GM21619 (cell line): ENCODE measurements at regions not wholly inside any gene's neighbourhood (a gene's known extent, or its start where the extent isn't known, plus 50 kb on each side); places are given as distances from the start of the nearest gene placed in this dataset.
A peak's percentile ranks its signal among the peaks of the same experiment; 100 is the strongest.

ENCODE experiments used
- ATAC-seq: cut with Tn5 transposase; IDR thresholded peaks from one replicate; pipeline ENCODE4 v1.9.1; 2021; ENCODE audit not compliant: unreplicated experiment

DNA sequence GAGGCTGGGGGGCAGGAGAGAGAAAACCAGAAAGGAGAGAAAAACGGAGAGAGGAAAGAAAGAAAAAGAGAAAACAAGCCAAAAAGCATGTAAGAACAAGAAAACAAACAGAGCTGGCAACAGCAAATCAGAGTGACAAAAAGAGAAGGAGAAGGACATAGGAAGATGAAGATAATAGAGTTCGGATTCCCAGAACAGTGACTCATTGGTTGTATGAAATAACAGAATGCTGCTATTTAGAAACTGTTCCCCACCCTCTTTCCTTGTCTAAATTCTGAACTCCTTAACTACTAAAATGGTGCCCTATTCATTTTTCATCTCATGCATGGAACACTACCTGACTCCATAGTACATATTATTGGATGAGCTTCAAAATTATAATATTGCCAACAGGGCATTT is 317.4 kb downstream of the C11orf87 start:
- no peak for ATAC-seq

DNA sequence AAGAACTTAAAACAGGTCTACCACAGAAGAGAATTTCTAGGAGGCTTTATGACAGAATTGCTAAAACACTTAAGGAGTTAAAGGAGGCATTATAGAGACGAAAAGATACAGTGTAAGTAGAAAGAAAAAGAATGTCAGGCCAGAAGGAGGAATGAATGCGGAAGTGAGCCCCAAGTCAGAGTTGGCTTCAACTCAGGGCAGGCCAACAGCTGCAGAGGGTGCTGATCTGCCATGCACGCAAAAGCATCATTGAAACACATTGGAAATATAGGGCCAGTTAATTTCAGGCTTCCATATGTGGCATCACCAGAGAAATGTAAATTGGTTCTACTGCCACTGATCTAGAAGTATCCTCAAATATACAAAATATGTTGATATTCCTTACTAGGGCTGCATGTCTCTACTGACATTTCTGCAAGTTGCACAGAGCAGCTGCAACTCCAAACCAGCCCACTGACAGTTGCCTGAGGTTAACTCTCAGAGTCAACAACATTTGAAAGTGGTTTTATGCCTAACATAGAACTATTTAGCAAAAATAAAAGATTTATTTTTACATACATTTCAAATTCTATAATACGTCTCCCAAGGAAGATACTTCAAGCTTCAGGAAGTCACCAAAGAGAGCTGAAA is 324.1 kb downstream of the C11orf87 start:
- ATAC-seq, result no peak

DNA sequence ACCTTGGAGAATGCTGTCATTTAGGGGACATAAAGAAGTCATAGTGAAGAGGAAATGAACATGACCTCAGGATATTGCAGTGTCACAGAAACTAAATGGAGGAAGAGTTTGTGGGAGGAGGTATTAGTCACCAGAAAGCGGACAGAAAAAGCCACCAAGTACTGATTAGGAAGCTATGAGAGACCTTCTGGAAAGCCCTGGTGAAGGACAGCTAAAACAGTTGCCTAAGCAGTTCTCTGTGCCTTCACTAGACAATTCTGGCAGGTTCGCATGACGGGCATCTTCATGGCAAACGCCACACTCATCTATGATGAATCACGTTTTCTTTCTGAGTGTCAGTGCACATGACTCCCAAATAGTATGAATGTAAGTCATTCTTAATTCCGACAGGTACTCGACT is 325.8 kb downstream of the C11orf87 start:
- peak; percentile 79 for ATAC-seq

DNA sequence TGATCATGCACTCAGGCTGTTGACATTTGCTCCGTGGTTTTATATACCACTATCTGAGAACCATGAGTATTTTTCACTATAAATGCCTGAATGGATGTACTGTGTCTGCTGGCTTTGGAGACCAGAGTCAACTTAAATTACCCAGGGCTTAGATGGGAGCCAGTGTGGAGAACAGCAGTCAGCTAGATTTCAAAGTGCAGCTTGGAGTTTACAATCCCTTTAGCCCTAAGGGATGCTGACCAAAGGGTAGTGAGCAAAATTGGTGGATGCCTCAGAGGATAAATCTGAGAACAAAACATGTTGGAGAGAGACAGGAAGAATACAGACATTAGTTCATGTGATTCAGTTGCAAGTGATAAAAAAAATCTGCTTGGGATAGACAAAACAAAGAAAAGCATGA is 327.5 kb downstream of the C11orf87 start:
- no peak for ATAC-seq

DNA sequence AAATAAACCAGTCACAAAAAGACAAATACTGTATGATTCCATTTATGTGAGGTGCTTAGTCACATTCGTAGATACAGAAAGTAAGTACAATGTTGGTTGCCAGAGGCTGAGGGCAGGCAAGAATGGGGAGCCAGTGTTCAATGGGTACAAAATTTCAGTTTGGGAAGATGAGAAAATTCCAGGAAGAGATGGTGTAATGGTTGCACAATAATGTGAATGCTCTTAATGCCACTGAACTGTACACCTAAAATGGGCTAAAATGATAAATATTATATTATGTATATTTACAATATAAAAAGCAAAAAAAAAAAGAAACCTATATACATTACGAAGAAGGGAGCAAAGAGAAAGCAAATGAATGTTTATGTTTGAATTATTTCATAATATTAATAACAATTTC is 329.0 kb downstream of the C11orf87 start:
- ATAC-seq, result no peak

DNA sequence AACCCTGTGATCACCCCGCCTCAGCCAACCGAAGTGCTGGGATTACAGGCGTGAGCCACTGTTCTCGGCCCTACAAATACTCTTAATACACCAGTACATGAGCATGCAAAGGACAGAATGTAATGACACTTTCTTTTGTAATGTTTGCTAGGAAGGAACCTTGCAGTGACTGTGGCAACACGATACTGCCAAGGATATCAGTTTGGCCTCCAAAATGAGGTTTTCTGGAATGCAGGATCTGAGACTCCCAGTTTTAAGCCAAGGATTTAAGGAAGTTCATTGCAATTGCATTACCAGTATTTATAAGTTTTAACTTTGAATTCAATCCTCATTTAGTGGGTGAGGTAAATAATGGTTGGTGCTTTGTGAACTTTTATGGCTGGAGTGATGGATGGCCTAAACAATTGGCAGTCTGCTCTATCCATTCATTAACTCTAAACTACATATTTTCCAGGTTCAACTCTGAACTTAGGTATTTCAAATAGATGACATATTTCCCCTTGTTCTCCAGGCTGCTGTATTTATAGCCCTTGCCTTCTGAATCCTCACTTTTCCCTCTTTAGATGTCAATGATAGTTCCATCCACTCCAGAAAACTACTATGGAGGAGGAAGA is 330.3 kb downstream of the C11orf87 start:
- ATAC-seq, result no peak

DNA sequence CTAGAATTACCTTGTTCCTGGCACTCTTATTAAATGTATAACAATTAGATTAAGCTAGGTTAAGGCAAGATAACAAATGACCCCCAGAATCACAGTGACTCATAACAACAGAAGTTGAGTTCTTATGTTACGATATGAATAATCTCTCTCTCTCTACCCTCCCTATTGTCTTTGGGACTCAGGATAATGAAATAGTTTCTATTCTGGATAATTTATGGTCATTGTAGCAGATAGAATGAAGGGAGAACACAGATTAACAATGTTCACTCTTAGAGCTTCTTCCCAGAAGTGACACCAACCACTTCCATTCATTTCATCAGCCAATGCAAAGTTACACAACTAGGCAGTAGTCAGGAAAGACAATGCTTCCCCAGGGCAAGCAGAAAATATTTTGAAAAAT is 334.5 kb downstream of the C11orf87 start:
- ATAC-seq, result no peak

DNA sequence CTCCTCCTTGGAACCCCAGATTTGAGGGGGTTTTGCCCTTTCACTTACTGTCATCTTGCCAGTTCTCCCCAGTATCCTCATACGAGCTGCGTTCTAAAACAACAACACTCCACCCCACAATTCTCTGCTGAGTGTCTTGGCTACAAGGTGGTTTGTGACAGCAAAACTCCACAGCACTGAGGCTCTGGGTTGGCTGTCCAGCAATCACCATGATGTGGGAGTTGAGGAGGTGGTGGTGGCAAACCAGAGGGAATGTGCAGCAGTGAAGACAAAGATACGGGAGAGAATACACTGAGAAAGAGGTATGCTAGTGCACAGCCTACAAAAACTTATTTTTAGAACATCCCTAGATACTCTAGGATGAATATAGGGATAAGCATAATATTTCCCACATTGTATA is 335.0 kb downstream of the C11orf87 start:
- no peak for ATAC-seq

DNA sequence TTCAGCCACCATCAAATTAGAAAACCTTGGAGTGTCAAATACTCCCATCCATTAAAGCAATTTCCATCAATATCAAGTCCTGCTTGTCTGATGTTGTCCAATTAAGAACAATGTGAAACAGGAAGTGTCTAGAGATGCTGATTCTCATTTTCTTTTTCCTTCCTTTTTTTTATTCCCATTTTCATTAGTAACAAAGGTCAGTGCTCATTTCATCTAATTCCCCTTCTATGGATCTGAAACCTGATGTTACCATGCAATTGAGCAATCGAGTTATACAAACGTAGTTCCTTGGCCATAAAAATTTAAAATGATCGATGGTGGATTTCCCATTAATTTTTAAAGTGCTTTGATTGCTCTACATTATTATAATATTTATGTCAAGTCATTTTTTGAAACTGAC is 330.6 kb upstream of the ZC3H12C start:
- ATAC-seq, result no peak

DNA sequence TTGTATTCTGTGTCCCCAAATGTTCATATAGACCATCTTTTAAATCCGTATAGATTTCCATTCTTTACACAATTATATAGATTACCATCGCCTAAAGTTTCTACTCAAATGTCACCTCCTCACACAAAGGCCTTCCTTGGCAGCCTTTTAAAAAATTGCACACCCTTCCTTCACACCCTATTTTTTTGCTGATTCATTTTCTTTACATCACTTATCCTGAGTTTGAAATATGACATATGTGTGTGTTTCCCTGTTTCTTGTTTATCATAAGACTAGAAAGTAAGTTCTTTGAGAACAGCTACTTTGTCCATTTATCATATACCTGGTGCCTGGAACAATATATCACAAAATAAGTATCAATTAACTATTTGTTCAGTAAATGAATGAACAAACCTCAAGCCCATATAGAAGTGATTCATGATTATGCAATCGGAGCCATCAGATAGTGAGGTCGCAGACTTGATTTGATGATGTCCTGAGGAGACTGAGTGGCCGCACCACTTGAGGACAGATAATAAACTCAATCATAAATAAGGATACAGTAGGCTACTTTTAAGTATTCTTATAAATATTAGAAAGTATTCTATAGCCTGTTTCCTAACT is 327.4 kb upstream of the ZC3H12C start:
- ATAC-seq, result no peak

DNA sequence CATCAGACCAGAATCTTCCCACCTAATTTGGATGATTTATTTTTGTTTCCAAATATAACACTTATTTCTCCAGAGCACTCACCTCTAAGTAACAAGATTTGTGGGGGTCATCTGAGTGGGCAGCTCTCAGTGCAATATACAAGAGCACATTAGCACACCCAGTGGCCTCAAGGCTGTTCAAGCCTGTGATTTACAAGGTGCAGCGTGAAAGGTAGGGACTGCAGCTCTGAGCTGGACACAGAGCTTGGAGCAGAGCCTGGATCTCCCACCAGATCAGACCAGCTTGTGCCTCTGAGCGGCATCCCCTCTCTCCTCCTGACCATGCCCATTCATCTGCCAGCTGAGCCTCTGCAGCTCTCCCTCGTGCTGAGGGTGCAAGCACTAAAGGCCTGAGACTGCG is 323.3 kb upstream of the ZC3H12C start:
- no peak for ATAC-seq

DNA sequence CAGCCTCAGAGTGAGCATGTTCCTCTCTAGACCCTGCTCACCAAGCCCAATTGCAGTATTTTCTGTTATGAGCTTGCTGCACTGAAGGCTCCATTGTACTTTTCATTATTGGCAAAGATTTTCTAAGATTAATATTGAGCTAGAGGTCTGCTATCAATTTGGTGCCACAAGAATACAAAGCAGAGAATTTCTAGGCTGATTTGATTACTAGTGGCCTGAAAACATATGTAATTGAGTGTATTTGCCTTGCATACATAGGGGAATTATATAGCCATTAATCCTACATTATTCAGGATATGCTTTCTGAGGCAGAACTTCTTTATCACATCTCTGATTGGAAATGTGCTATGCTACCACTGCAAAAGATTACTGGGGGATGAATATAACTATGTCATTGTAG is 322.9 kb upstream of the ZC3H12C start:
- no peak for ATAC-seq

DNA sequence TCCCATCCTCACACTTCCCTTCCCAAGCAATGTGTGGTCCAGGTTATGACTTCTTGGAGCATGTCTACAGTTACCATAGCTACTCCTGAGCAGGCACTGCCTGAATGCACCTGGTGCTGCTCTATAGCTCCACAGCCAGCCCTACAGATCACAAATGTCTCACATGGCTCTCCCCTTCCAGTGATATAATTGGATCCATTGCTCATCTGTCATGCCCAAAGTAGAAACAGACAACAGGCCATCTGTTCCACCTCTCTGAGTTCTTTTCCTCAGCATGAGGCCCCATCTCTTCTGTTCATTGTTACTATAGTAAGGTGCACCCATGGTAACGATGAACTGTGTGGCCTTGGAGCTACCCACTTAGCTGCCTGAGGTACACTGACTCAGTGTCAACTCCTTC is 320.3 kb upstream of the ZC3H12C start:
- no peak for ATAC-seq

DNA sequence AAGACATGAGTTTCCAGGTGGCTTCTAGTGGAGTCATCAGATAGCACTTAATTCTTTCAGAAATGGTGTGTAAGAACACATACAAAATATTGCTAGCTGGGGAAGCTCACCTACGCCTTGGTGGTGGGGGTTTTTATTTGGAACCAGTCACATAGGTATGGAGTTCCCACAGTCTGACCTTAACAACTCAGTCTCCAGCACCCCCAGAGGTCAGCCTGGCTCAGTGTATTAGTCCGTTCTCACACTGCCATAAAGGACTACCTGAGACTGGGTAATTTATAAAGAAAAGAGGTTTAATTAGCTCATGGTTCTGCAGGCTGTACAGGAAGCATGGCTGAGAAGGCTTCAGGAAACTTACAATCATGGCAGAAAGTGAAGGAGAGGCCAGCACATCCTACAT is 317.5 kb upstream of the ZC3H12C start:
- no peak for ATAC-seq

DNA sequence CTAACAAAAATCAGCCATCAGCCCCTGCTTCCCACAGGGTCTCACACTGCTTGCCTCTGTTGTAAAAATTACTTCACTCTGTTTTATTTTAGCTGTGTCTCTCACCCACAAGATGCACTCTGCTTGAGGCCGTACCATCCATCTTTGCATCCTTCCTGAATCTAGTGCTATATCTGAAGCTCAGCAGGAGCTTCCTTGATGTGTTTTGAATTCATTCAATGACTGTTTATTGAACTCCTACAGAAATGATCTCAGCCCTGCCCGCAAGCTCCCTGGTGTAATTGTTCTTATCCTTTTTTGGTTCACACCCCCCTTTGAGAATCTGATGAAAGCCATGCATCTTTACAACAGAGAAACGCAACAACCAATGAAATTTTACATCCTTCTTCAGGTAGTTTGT is 310.2 kb upstream of the ZC3H12C start:
- no peak for ATAC-seq

DNA sequence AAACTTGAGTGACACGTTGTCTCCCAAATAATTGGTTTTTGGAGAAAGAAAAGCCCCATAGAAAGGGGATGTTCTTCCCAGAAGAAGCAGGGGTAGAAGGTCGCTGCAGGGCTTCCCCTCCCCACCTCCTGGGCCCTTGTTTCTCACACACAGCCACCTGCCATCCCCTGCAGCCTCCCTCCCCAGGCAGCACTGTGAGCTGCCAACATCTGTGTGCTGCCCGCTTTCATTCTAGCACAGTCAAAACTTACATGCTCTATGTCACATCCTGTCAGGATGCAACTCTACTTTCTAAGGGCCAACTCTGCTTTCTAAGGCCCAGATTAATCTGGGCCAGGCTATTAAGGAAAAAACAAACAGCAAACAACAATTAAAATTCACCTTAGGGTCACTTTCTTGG is 309.4 kb upstream of the ZC3H12C start:
- peak; percentile 96 for ATAC-seq

DNA sequence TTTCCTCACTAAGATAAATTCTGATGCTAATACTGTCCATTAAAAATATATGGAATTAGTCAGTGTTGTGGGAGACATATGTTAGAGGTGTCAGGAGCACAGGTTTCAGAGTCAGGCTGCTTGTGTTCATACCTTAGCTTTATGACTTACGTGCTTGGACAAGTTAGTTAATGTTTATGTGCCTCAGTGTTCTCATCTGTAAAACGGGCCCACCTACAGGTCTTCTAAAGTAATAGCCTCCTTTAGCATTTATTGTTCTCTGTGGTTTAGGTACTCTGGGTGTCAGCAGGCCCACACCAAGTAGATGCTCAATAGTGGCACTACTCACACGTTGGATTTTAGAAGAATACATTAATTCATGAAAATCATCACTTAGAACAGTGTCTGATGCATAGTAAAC is 308.7 kb upstream of the ZC3H12C start:
- no peak for ATAC-seq

DNA sequence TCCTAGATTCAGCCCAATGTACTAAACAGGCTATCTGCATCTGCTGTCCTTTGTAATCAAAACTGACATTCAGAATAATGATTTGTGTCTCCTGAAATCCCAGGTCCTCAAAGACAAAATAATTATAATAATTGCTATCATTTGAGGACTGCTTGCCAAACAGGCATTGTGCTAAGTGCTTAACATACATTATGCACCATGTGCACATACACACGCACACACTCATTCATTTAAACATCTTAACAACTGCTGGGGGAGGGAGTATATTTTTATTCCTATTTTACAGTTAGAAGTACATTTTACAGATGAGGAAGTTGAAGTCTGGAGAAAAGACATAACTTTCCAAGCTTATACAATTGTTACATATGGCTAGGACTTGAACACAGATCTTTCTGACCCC is 308.0 kb upstream of the ZC3H12C start:
- ATAC-seq, result no peak

DNA sequence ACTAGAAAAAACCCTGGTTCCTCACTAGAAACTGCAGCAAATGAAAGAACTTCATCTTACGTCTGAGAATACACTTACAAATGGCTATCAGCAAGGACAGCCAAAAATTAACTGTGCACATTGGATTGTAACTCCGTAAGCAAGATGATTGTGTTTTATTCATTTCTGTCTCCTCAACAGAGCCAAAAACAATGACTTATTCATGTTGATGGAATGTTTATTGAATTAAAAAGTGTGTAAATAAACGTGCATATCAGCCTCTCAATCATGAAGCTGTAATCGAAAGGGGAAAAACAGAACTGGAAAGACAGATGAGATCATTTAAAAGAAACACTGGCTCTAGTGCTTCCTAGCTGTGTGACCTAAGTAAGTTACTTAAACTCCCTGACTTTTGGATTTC is 307.5 kb upstream of the ZC3H12C start:
- no peak for ATAC-seq

DNA sequence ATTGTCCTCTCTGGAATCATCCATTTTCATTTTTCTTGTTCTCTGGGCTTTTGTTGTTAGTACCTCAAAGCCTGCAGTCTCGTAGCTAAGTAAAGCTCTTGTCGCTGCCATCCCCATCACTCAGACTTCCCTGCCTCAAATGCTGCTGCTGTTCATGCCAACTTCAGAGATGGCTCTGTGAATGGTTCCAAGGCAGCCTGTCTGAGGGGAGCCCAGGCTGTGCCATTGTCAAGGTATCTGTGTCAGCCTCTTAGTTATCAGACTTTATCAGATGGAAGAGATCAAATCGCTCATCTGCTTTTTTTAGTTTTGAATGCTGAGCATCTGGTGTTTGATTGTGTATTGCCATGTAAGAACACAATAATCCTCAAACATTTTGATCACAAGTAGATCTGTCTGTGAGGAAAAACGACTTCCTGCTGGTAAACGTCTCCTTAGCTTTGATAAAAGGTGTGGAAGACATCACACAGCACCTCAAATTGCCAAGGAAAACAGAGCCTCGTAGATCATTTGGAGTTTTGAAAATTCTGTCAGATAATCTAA is 304.2 kb upstream of the ZC3H12C start:
- ATAC-seq, result no peak

DNA sequence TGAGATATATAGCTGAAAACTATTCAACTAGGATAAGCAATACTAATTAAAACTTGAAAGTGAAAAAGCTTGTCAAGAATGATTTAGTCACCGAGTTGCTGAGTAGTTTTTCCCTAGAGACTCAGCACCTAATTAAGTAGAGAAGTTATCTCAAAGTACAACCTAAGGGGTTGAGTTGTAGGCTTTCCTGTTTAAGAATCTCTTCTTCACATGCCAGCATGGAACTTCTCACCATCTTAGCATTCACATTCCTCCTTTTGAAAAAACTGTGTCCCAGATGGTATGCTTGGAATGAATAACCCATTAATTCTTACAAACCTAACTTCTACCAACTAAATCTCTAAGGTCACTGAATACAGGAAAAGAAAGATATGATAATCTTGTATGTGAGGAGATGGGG is 303.3 kb upstream of the ZC3H12C start:
- ATAC-seq, result no peak

DNA sequence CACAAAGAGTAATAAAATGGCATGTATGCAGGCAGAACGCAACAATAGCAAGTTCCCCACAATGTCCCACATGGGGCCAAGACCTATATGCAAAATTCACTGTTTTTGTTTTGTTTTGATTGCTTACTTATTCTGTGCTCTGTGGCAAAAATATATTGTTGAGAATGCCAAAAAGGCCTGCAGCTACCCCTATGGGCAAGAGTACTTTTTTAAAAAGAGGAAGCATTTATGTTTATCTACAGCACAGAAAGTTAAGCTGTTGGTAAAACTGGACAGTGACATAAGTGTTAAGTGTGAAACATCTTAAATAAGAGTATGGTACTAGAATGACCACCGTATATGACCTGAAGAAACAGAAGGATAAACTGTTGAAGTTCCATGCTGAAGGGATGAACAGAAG is 301.9 kb upstream of the ZC3H12C start:
- ATAC-seq, result no peak

DNA sequence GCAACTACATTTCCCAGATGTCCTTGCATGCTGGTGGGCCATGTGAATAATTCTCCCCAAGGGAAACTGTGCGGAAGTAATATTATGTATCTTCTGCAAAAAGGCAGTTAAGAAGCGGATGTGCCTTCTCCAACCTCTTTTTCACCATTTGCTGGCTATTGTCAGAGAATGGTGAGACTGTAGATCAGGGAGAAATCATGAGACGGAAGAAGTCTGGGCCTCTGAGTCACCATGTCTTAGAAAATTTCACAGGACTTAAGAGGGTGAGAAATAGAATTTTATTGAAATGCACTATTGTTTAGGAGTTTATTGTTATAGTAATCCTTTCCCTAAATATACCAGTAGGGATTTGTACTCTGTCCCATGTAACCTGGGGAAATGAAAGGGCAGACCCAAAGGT is 298.7 kb upstream of the ZC3H12C start:
- no peak for ATAC-seq
